ENCODE measurements at regions not wholly inside any gene's neighbourhood (a gene's known extent, or its start where the extent isn't known, plus 50 kb on each side); places are given as distances from the start of the nearest gene placed in this dataset.

DNA sequence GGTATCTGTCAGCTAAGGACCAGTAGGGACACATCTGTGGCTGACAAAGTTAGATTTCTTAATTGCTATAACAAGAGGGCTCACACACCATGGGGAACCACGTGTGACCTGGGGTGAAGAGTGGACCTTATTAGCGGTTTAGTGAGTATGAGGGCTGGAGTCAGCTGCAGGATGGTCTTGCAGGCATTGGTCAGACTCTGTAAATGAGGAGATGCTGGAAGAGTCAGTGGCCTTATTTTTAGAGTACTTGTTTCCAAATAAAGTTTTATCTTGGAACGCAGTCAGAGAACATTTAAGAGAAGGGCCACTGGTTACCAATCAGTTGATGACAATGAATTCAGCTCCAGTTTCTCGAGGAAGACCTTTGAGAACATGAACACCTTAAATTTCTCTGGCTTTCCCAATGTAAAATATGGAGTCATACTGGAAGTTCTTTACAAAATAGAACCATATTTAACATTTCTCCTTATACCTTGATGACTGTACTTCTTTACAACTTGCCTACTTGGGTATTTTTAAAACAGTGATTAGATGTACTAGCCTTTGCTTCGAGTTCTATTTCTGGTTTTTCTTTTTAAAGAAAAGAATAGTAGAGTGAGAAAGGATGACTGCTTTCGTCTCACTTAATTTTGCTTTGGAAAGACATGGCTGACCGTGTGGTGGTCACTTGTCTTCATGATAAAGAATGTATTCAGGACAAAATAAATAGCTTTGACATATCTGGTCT, 185.9 kb upstream of the S1PR3 start:
- no peak for TF ChIP-seq POLR2AphosphoS5 (IDR thresholded peaks at IDR 0.05)
- TF ChIP-seq, protein P1, sequence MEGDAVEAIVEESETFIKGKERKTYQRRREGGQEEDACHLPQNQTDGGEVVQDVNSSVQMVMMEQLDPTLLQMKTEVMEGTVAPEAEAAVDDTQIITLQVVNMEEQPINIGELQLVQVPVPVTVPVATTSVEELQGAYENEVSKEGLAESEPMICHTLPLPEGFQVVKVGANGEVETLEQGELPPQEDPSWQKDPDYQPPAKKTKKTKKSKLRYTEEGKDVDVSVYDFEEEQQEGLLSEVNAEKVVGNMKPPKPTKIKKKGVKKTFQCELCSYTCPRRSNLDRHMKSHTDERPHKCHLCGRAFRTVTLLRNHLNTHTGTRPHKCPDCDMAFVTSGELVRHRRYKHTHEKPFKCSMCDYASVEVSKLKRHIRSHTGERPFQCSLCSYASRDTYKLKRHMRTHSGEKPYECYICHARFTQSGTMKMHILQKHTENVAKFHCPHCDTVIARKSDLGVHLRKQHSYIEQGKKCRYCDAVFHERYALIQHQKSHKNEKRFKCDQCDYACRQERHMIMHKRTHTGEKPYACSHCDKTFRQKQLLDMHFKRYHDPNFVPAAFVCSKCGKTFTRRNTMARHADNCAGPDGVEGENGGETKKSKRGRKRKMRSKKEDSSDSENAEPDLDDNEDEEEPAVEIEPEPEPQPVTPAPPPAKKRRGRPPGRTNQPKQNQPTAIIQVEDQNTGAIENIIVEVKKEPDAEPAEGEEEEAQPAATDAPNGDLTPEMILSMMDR (IDR thresholded peaks at IDR 0.05): no peak

Data from transverse colon (tissue), 4 donors.